ENCODE measurements at regions not wholly inside any gene's neighbourhood (a gene's known extent, or its start where the extent isn't known, plus 50 kb on each side); places are given as distances from the start of the nearest gene placed in this dataset.

GRCh38 chr2:38207168-38207567 is 131.2 kb upstream of the CYP1B1 start:
- Mint-ChIP-seq H3K27me3 (ENCODE audit: low read depth) (no peaks in the 10 kb centered on the region), H3K4me3 (no peak overlapping the region), H3K36me3 (peaks cover 10% of the 10 kb centered on the region), H3K9me3 (peaks cover 30% of the 10 kb centered on the region), H3K4me1 (peaks cover 5% of the 10 kb centered on the region), H3K27ac (no peak overlapping the region)
- POLR2A ChIA-PET: no interaction called here
- TF ChIP-seq PRDM15 (CRISPR knock-in tag; IDR thresholded peaks at IDR 0.05): no peak
- no peak for TF ChIP-seq NFYB (CRISPR knock-in tag; conservative IDR thresholded peaks at IDR 0.05; ENCODE audit: low read depth)
- TF ChIP-seq, protein P1, sequence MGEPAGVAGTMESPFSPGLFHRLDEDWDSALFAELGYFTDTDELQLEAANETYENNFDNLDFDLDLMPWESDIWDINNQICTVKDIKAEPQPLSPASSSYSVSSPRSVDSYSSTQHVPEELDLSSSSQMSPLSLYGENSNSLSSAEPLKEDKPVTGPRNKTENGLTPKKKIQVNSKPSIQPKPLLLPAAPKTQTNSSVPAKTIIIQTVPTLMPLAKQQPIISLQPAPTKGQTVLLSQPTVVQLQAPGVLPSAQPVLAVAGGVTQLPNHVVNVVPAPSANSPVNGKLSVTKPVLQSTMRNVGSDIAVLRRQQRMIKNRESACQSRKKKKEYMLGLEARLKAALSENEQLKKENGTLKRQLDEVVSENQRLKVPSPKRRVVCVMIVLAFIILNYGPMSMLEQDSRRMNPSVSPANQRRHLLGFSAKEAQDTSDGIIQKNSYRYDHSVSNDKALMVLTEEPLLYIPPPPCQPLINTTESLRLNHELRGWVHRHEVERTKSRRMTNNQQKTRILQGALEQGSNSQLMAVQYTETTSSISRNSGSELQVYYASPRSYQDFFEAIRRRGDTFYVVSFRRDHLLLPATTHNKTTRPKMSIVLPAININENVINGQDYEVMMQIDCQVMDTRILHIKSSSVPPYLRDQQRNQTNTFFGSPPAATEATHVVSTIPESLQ (CRISPR knock-in tag; IDR thresholded peaks at IDR 0.05): no peak
- TF ChIP-seq, protein P2, sequence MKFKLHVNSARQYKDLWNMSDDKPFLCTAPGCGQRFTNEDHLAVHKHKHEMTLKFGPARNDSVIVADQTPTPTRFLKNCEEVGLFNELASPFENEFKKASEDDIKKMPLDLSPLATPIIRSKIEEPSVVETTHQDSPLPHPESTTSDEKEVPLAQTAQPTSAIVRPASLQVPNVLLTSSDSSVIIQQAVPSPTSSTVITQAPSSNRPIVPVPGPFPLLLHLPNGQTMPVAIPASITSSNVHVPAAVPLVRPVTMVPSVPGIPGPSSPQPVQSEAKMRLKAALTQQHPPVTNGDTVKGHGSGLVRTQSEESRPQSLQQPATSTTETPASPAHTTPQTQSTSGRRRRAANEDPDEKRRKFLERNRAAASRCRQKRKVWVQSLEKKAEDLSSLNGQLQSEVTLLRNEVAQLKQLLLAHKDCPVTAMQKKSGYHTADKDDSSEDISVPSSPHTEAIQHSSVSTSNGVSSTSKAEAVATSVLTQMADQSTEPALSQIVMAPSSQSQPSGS (CRISPR knock-in tag; IDR thresholded peaks at IDR 0.05; ENCODE audit: borderline replicate concordance, low read depth): no peak
- no peak for TF ChIP-seq RELA (CRISPR knock-in tag; IDR thresholded peaks at IDR 0.05; ENCODE audit: borderline replicate concordance)
- TF ChIP-seq GRHL2 (CRISPR knock-in tag; IDR thresholded peaks at IDR 0.05; ENCODE audit: insufficient replicate concordance, severe bottlenecking): no peak
- TF ChIP-seq ATF3 (CRISPR knock-in tag; conservative IDR thresholded peaks at IDR 0.05): no peak
- DNase-seq (ENCODE audit: low spot score) (no peak), ATAC-seq (no peak)
- CTCF ChIA-PET: no interaction called here

GRCh38 chr2:38203446-38203810 is 127.5 kb upstream of the CYP1B1 start:
- no peak for DNase-seq (ENCODE audit: low spot score)
- ChIA-PET CTCF (interaction anchor here (0.6 to 1.3 kb wide), 2 partner anchors 305 to 789 kb away, joined by 3 read pairs; no protein-coding TSS in a partner anchor), POLR2A (no interaction called here)
- ATAC-seq: no peak
- Mint-ChIP-seq H3K4me3 (no peak overlapping the region), H3K27me3 (ENCODE audit: low read depth) (no peaks in the 10 kb centered on the region; the same call in 1 of the 2 replicates), H3K27ac (no peak overlapping the region), H3K9me3 (peaks cover 24% of the 10 kb centered on the region), H3K36me3 (peaks cover 10% of the 10 kb centered on the region), H3K4me1 (peaks cover 5% of the 10 kb centered on the region)
- no peak for TF ChIP-seq EMX1 (CRISPR knock-in tag; IDR thresholded peaks at IDR 0.05)
- no peak for TF ChIP-seq MAX (CRISPR knock-in tag; IDR thresholded peaks at IDR 0.05)
- TF ChIP-seq, protein P3, sequence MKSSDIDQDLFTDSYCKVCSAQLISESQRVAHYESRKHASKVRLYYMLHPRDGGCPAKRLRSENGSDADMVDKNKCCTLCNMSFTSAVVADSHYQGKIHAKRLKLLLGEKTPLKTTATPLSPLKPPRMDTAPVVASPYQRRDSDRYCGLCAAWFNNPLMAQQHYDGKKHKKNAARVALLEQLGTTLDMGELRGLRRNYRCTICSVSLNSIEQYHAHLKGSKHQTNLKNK (CRISPR knock-in tag; IDR thresholded peaks at IDR 0.05): no peak
- TF ChIP-seq PRRX2 (CRISPR knock-in tag; IDR thresholded peaks at IDR 0.05): no peak
- TF ChIP-seq, protein P4, sequence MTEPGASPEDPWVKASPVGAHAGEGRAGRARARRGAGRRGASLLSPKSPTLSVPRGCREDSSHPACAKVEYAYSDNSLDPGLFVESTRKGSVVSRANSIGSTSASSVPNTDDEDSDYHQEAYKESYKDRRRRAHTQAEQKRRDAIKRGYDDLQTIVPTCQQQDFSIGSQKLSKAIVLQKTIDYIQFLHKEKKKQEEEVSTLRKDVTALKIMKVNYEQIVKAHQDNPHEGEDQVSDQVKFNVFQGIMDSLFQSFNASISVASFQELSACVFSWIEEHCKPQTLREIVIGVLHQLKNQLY (CRISPR knock-in tag; IDR thresholded peaks at IDR 0.05): no peak
- TF ChIP-seq TEAD1 (CRISPR knock-in tag; IDR thresholded peaks at IDR 0.05): no peak
- TF ChIP-seq ZNF671 (CRISPR knock-in tag; IDR thresholded peaks at IDR 0.05): no peak
- TF ChIP-seq ZNF396 (CRISPR knock-in tag; IDR thresholded peaks at IDR 0.05; ENCODE audit: borderline replicate concordance): no peak
- TF ChIP-seq MXD4 (CRISPR knock-in tag; IDR thresholded peaks at IDR 0.05; ENCODE audit: borderline replicate concordance): no peak
- TF ChIP-seq, protein P5, sequence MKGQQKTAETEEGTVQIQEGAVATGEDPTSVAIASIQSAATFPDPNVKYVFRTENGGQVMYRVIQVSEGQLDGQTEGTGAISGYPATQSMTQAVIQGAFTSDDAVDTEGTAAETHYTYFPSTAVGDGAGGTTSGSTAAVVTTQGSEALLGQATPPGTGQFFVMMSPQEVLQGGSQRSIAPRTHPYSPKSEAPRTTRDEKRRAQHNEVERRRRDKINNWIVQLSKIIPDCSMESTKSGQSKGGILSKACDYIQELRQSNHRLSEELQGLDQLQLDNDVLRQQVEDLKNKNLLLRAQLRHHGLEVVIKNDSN (CRISPR knock-in tag; IDR thresholded peaks at IDR 0.05): no peak
